Tibial nerve (tissue), 3 donors: ENCODE measurements at regions not wholly inside any gene's neighbourhood (a gene's known extent, or its start where the extent isn't known, plus 50 kb on each side); places are given as distances from the start of the nearest gene placed in this dataset.

ENCODE experiments used
- CTCF ChIP-seq, 5 experiments: fragments of 200-600 bp in 3 of 5; fragments of 450-650 bp in 2 of 5; sonication (generic) in 3 of 5; IDR thresholded peaks; one replicate each; pipeline ENCODE4 v1.5.1; 2016 to 2019; ENCODE audit warnings: antibody characterized with exemption in 5 of 5, mild to moderate bottlenecking in 3 of 5, moderate library complexity in 2 of 5
- POLR2A ChIP-seq, 2 donors: fragments of 450-650 bp; IDR thresholded peaks; one replicate each; pipeline ENCODE4 v1.6.1; 2017; ENCODE audit warnings: antibody characterized with exemption in 2 of 2, mild to moderate bottlenecking in 2 of 2, moderate library complexity in 2 of 2

GRCh38 chr3:178310949-178311348 lies 225.3 kb upstream of the KCNMB2 start:
- TF ChIP-seq CTCF (IDR thresholded peaks at IDR 0.05) (no peak), POLR2A (IDR thresholded peaks at IDR 0.05) (no peak)
